ENCODE measurements at regions not wholly inside any gene's neighbourhood (a gene's known extent, or its start where the extent isn't known, plus 50 kb on each side); places are given as distances from the start of the nearest gene placed in this dataset.

- no peak for TF ChIP-seq EZH2 (IDR thresholded peaks at IDR 0.05)
- TF ChIP-seq POLR2AphosphoS5 (IDR thresholded peaks at IDR 0.05; ENCODE audit: borderline replicate concordance, low read depth, low read length), result no peak
Measured at GRCh38 chr12:34361721-34362316, 339.5 kb downstream of the ALG10 start.
